ENCODE measurements at regions not wholly inside any gene's neighbourhood (a gene's known extent, or its start where the extent isn't known, plus 50 kb on each side); places are given as distances from the start of the nearest gene placed in this dataset.

DNA sequence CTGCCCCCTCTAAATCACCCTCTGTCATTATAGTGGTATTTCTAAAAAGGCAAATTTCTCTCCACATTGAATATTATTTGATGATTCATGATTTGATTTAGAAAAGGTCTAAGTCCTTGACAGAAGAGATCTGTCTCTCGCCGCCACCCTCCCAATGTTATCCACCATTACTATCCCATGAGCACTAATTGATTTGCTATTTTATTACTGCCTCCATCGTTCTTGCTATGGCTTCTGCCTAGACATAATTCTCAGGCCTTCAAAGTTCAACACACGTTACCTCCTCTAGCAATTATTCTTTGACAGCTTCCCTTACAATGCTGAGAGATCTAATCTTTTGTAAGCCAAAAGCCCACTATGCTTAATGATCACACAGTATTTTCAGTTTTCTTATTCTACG, 507.0 kb upstream of the CHAC2 start:
- intact Hi-C loops (cut with micrococcal nuclease; ENCODE audit: unreplicated experiment): no loop called here
- no peak overlapping the region for H3K9ac ChIP-seq (ENCODE audit: control insufficient read depth, insufficient read depth, low read length)
- H3K4me3 ChIP-seq: no peak overlapping the region
- in situ Hi-C loops (cut with MboI): no loop called here
- no peak for DNase-seq (ENCODE audit: low read depth, low spot score)
- no peak for TF ChIP-seq LARP7 (IDR thresholded peaks at IDR 0.05)
- TF ChIP-seq, protein P1, sequence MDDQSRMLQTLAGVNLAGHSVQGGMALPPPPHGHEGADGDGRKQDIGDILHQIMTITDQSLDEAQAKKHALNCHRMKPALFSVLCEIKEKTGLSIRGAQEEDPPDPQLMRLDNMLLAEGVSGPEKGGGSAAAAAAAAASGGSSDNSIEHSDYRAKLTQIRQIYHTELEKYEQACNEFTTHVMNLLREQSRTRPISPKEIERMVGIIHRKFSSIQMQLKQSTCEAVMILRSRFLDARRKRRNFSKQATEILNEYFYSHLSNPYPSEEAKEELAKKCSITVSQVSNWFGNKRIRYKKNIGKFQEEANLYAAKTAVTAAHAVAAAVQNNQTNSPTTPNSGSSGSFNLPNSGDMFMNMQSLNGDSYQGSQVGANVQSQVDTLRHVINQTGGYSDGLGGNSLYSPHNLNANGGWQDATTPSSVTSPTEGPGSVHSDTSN (IDR thresholded peaks at IDR 0.05; ENCODE audit: insufficient replicate concordance, low read depth, low read length): no peak
- TF ChIP-seq, protein P2, sequence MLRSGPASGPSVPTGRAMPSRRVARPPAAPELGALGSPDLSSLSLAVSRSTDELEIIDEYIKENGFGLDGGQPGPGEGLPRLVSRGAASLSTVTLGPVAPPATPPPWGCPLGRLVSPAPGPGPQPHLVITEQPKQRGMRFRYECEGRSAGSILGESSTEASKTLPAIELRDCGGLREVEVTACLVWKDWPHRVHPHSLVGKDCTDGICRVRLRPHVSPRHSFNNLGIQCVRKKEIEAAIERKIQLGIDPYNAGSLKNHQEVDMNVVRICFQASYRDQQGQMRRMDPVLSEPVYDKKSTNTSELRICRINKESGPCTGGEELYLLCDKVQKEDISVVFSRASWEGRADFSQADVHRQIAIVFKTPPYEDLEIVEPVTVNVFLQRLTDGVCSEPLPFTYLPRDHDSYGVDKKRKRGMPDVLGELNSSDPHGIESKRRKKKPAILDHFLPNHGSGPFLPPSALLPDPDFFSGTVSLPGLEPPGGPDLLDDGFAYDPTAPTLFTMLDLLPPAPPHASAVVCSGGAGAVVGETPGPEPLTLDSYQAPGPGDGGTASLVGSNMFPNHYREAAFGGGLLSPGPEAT (IDR thresholded peaks at IDR 0.05; ENCODE audit: low read depth): no peak
- no peak for TF ChIP-seq SREBF2 (IDR thresholded peaks at IDR 0.05; ENCODE audit: low read length)
- TF ChIP-seq ESRRA (IDR thresholded peaks at IDR 0.05; ENCODE audit: low read length): no peak
- no peak for TF ChIP-seq CBX3 (IDR thresholded peaks at IDR 0.05; ENCODE audit: borderline replicate concordance, low read depth)
- TF ChIP-seq ZNF274 (IDR thresholded peaks at IDR 0.05; ENCODE audit: insufficient read depth, insufficient read length): no peak
- no peak for TF ChIP-seq NR2F1 (conservative IDR thresholded peaks at IDR 0.05)
- no peak for TF ChIP-seq JUND (IDR thresholded peaks at IDR 0.05; ENCODE audit: low read depth, low read length)
- no peaks in the 10 kb centered on the region for H3K27me3 ChIP-seq (replicated peaks in 1 of 2; ENCODE audit: control insufficient read depth in 2 of 2, insufficient read depth in 2 of 2, low read length in 1 of 2)
- POLR2A ChIA-PET: no interaction called here
- RAD21 ChIA-PET (ENCODE audit: unreplicated experiment): no interaction called here
- H3K4me1 ChIP-seq (ENCODE audit: control insufficient read depth, insufficient read depth, low read length): no peaks in the 10 kb centered on the region
- no peaks in the 10 kb centered on the region for H3K79me2 ChIP-seq (ENCODE audit: control insufficient read depth, insufficient read depth, low read length)
- CTCF ChIA-PET: no interaction called here
- H3K36me3 ChIP-seq (ENCODE audit: control insufficient read depth in 2 of 2, insufficient read depth in 2 of 2, low read length in 1 of 2): no peaks in the 10 kb centered on the region
- SMC1A ChIA-PET (ENCODE audit: uncharacterized antibody, unreplicated experiment): no interaction called here
- BruUV-seq (replicated peaks): no TSS peak
- no peaks in the 10 kb centered on the region for H4K20me1 ChIP-seq (ENCODE audit: control insufficient read depth, insufficient read depth)
- H3K9me3 ChIP-seq (replicated peaks; ENCODE audit: control insufficient read depth, insufficient read depth, low read length): no peaks in the 10 kb centered on the region
- no peak for ATAC-seq
- WGBS (ENCODE audit: insufficient coverage, insufficient replicate concordance, low lambda C conversion rate, missing lambda C conversion rate): 21% methylated on average over 5 of the region's 5 CpGs
- FAIRE-seq: no peak
- no peak overlapping the region for H3K27ac ChIP-seq (ENCODE audit: control insufficient read depth, insufficient read depth)
- no peak overlapping the region for H3K4me2 ChIP-seq (ENCODE audit: control insufficient read depth, insufficient read depth)
- no peak overlapping the region for H2AFZ ChIP-seq (ENCODE audit: control insufficient read depth, low read depth, low read length)
